HG03066 (cell line): ENCODE measurements at regions not wholly inside any gene's neighbourhood (a gene's known extent, or its start where the extent isn't known, plus 50 kb on each side); places are given as distances from the start of the nearest gene placed in this dataset.
A peak's percentile ranks its signal among the peaks of the same experiment; 100 is the strongest.
"Not testable (repeated sequence)": the region's sequence is repeated elsewhere in the genome, so short reads cannot be mapped to it uniquely, and the experiment has no call there.

ENCODE experiments used
- ATAC-seq: cut with Tn5 transposase; IDR thresholded peaks from one replicate; pipeline ENCODE4 v1.9.1; 2021; ENCODE audit warnings: low read depth; ENCODE audit not compliant: unreplicated experiment

DNA sequence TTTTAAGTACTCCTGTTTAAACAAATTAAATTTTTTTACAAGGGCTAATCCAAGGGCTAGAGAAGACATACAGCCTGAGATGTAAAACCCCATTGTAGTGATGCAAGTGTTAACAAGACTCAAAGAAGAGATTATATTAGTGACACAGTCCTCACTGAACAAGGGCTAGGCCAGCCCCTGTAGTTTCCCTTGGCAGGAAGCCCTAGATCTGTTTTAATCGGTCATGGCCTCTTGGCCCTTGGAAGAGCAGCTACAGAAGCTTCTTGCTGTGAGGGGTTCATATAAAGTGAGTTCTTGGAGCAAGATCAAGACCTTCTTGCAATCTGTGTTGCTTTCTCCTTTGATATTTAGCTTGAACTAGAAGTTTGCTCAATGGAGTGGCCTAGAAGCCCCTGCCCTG lies 1339.4 kb downstream of the XPNPEP1 start:
- ATAC-seq, result no peak

DNA sequence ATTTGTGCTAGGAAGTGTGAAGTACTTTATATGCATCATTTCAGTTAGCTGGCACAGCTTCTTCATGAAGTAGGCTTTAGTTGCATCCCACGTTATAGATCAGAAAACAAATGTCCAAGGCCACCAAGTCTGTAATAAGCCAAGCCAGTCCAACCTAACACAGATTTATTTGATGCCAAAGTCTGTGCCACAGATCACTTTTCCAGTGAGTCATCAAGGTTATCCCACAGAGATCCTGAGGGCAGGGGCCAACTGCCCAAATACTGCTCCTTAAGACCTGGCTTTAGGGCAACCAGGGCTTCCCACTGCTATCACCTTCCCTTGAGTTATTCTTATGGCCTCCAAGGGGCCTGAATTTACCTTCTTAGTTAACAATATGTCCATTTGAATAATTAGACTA lies 1340.4 kb downstream of the XPNPEP1 start:
- ATAC-seq, result no peak

DNA sequence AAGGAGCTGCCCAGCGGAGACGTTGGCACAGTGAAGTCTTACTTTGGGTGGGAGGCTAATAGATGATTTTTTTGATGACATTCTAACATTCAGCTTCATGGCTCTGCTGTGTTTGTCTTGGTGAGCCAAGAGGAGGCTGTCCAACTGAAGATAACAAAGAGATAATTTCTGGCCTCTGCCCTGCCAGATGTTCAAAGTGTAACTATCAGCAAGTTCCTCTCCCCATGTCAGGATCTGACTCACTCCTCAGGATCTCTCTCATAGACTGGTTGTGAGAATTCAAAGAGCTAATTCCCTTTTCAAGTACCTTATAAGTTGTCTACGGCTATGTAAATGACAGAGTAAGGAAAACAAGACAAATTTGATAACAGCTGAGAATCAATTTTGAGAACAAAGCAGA lies 1340.9 kb downstream of the XPNPEP1 start:
- ATAC-seq, result no peak

DNA sequence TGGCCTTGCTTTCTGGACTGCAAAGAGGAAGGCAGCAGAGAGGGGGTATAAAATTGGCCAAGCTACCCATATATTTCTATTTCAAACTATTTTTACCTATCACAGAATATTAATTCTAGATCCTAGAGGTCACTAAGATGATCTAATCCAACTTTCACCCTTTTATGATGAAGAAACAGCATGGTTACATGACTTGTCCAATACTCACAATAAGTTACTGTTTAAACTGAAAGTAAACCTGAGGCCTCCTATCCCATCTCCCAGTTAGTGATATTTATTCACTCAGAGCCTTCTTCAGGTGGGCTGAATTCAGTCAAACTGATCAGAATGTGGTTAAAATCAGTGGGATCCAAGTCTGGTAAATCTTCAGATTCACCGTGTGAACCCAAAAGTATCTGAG lies 1345.1 kb downstream of the XPNPEP1 start:
- ATAC-seq, result no peak

DNA sequence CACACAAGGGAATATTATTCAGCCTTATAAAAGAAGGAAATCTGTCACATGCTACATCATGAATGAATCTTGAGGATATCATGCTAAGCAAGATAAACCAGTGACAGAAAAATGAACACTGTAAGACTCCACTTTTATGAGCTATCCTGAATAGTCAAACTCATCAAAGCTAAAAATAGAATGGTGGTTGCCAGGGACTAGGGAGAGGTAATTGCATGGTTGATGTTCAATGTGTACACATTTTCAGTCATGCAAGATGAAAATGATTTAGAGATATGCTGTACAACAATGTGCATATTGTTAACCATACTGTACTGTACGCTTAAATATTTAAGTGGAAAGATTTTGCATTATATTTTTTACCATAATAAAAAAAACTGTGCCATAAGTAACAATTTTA lies 1349.1 kb downstream of the XPNPEP1 start:
- ATAC-seq, result no peak

DNA sequence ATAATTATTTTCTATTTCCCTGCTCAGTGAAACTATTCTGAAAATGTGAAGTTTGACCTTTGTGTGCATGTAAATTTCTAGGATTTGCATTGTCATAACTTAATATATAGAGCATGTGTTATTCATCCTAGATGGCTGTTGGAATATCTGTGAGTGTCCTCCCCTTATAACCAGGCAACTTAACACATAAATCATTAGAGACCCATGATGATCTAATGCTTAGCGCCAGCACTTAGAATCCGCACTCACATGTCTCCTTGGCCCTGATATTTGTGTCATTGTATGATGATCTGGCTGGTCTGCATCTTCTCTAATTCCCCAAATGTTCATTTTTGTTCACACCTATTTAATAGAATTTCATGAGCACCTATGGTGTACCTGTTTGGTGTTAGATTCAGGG lies 1354.5 kb downstream of the XPNPEP1 start:
- ATAC-seq, result no peak

DNA sequence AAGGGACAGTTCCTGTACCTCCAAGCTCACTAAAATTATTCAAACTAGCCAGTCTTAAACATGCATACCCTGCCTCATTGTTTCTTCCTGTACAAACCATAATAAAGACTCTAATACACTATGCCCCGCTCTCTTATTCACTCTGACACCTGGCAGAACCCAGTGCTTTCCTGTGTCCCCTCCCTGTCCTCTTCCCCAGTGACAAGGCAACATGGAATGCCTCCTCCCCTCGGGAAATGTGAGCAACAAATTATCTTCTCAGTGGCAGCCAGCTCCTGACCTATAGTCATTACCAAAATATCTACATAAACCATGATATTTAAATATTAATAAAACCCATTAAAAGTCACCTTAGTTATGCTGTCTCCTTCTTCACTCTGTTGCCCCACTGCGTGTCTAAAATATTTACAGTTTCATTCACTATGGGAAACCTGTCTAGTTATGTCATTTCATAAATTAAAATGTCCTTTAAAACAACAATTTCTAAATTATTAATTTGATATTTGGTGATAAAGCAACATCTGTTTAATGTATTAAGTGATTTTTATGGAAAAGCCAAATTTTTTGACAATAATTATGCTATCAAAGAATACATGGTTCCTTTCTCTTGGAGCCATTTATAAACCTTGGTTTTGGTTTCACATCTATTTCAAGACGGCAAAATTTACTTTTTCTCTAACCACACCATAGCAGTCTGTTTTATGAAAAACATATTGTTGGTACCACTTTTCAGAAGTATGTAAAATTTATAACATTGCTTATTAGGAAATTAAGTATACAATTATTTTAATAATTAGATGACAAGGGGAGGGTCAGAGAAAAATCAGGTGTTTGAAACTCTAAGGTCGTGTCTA lies 1355.2 kb downstream of the XPNPEP1 start:
- ATAC-seq, result peak; percentile 54

DNA sequence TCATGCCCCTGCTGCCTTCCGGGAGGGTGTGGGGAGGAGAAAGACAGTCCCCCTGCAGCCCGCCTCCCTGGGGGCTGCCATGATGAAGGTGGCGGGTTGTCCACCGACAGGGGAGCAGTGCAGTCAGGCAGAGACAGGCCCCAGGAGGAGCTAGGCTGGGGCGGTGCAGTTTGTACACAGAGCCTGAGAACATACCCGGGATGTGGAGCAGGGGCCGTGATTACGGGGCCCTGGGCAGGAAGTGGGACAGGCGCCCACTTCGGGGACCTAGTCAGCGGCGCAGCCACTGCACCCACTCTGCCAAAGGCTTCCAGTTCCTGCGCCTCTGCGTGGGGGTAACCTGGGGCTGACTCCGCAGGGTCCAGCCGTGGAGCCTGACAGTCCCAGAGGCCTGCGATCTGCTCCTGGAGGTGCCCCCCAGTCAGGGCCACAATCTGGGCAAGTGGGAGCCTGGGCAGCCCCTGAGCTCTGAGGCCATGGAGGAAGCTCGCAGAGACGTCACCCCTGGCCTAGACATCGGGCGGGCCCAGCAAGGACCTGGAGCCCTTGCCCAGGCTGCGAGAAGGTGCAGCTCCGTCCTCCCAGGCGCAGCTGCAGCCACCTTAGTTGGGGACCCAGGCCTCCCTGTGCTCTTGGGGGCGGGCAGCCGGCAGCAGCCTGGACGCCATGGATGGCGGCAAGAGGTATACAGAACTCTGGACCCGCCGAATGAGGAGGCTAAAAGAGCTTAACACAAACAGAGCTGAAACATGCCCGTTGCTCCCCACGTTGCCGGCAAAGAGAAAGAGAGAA lies 1356.8 kb downstream of the XPNPEP1 start:
- no peak for ATAC-seq

DNA sequence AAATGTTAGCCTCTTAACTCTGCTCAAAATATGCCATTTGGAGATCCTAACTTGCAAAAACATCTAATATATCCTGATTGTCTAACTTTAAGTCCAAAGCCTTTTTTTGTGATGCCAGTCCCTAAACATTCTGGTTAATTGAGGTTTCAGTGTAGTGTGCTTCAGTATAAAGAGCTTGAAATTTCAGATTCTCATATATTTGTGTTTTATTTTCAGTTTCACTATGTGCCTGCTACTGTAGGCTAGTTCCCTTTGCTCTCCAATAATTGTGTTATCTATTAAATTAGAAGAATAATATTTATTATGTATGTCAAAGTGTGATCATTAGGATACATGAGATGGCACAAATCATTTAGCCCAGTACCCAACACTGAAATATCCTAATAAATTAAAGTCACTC lies 1361.2 kb downstream of the XPNPEP1 start:
- no peak for ATAC-seq

DNA sequence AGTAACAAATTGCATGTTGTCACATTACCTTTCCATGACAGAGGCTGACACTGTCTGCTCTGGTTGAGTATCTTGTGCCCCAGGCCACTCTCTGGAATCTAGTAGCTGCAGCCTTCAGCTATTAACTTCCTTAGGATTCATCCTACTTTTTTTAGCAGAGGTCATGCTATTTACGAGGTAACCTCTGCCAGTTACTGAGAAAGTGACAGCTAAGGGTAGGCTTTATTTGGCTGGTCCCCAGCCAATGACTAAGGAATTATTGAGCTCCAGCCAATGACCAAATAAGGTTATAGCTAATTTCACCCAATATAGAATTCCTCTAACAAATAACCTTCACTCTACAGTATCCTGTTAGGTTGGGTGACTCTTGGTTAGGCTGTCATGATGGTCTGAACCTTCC lies 1361.7 kb downstream of the XPNPEP1 start:
- no peak for ATAC-seq

DNA sequence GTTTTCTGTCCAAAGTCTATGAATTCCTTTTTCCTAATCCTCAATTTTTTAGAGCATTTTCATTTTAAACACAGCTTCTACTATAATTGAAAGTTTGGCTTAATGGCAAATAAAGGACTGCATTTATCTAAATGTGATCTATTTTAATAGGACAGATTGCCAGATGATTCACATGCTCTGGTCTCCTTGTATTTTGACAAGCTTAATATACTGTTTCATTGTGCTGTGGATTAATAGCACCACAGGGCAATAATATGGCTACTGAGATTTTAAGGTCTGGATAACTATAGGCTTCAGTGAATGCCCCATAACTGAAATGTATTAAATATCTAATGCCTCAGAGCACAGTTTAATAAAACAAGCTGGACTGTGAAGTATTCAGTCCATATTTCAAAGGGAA lies 1362.8 kb downstream of the XPNPEP1 start:
- ATAC-seq, result no peak

DNA sequence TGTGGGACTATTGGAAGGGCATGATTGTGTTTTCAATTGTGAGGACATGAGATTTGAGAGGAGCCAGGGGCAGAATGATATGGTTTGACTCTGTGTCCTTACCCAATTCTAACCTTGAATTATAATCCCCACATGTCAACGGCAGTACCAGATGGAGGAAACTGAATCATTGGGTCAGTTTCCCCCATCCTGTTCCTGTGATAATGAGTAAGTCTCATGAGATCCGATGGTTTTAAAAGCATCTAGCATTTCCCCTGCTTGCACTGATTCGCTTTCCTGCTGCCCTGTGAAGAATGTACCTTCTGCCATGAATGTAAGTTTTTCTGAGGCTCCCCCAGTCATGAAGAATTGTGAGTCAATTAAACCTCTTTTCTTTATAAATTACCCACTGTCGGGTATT lies 1367.1 kb downstream of the XPNPEP1 start:
- no peak for ATAC-seq

DNA sequence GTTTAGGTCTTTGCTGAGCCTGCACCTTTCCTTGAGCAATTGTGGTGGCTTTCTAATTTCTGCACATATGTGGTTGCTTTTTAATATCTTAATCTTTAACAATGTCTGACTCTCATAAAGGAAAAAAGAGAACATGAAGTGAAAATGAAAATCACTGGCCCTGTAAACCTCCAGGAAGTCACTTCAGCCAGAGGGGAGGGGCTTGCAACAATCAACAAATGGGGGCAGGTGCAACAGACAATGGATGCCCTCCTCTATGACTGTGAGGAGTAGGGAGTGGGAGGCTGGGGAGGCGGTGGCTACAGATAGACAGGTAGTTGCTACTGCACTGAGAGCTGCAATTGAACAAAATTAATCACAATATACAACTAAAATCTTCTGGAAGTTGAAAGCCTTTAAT lies 1377.4 kb downstream of the XPNPEP1 start:
- ATAC-seq, result peak; percentile 74

DNA sequence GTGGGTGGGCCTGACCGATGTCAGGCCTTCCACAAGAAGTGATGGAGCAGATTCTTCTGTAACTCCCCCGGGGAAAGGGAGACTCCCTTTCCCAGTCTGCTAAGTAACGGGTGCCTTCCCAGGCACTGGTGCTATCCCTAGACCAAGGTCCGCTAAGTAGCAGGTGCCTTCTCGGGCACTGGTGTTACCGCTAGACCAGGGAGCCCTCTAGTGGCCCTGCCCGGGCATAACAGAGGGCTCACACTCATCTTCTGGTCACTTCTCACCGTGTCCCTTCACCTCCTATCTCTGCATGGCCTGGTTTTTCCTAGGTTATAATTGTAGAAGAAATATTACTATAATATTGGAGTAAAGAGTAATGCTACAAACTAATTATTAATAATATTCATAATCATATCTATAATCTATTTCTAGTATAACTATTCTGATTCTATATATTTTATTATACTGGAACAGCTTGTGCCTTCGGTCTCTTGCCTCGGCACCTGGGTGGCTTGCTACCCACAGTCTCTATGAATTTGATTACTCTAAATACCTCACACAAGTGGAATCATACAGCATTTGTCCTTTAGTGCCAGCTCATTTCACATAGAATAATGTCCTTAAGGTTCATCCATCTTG lies 1378.7 kb downstream of the XPNPEP1 start:
- peak; percentile 71 for ATAC-seq

DNA sequence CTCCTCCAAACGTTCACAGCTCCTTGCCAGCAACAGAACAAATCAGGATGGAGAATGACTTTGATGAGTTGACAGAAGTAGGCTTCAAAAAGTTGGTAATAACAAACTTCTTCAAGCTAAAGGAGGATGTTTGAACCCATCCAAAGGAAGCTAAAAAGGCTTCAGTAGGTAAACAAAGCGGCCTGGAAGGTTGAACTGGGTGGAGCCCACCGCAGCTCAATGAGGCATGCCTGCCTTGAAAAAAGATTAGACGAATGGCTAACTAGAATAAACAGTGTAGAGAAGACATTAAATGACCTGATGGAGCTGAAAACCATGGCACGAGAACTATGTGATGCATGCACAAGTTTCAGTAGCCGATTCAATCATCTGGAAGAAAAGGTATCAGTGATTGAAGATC lies 1369.0 kb upstream of the SORCS1 start:
- not testable (repeated sequence) for ATAC-seq

DNA sequence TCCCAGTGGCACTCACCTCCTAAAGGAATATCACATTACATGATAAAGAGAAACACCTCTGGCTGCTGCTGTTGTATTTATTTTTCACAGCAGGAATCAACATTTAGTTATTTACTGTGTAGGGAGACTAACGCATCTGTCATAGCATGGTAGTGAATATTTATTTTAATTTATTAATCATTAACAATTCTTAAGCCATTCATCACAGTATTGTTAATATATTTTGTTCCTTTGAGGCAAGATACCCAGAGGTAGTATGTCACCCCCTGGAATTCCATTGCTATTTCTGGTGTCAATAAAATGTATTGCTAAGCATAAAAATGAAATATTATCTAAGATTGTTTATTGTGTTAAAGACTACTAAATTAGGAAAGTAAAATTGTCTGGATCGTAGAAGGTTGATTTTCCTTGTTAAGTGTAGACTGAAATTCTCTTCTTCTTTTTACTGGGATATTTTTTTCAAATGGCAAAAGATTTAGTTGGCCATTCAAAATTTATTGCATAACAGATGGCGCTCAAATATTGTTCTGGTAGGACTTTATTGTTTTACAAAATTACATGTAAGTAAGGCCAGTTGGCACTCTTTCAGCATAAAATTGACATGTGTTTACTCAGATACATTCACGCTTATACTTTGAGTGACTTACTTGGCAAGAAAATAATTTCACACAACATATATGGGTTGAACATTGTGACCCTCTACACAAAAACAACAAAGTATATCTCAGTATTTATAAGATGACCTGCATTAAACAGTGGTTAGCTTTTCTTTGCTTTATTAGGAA lies 1358.7 kb upstream of the SORCS1 start:
- no peak for ATAC-seq

DNA sequence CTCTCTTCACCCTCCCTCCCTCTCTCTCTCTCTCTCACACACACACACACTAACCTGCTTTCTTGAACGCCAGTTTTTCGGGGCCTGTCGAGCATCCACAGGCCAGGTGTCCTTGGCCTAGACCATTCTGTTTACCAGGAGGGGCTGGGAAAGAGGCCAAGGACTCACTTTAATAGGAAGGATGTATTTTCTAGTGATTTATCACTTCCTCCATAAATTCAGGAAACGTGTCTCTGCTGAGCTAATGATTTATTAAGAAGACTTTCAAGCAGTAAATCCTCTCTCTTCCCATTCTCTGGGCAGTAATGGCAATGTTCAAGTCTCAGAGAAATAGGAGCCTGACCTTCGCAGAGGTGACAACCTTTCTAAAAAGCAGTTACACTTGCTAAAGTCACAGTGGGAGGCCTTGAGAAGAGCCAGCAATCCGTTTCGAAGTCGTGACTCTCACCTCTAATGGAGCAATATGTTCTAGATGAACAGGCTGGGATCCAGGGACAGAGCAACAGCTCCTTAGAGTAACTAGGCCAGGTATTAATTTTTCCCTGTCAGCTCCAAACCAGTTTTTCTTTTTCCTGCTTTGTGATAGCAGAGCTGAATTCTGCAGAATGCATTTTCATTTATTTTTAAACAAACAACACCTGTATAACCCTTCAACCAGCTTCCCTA lies 1357.5 kb upstream of the SORCS1 start:
- ATAC-seq, result no peak

DNA sequence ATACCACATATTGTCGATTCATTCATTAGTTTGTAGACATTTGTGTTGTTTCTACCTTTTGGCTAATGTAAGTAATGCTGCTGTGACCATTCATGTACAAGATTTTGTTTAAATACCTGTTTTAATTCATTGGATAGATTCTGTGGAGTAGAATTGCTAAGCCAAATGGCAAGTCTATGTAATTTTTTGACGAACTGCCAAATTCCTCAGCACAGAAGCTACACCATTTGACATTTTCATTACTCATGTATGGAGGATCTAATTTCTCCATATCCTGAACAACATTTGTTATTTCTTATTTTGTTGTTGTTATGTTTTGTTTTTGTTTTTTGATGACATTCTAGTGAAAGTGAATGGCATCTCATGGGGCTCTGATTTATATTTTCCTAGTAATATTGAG lies 1351.3 kb upstream of the SORCS1 start:
- ATAC-seq, result no peak

DNA sequence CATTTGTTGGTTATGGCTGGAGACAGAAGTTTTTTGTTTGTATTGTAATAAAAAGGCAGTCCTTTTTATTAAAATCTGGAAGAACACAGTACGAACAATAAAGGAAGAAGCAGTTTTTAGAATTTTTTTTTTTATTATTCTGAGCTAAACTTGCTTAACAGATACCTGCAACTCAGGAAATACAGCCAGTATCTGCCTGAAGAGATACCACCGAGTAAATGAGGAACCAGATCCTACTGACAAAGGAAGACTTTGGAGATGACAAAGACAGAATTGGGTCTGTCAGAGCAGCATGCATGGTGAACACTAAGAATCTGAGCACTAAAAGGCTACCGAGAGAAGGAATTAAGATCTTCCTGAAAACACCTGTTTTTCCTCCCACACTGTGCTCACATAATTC lies 1335.9 kb upstream of the SORCS1 start:
- no peak for ATAC-seq

DNA sequence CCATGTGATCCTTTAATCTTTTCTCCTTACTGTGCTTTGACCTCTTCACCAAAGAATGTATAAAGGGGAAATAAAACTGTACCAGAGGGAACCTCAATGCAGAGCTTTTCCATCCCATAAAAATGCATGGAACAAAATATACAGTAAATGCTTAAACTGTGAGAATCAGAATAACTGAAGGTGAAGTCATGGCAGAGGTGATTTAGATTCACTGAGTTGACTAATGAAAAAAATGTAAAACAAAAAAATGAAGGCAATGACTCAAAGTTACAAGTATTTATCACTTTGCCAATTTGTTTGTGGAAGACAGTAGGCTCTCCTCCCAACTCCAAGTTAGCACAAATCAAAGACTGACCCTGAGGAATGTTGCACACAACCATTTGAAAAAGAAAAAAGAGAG lies 1331.6 kb upstream of the SORCS1 start:
- no peak for ATAC-seq
